Type B pancreatic cell (in vitro differentiated cells): ENCODE measurements at regions not wholly inside any gene's neighbourhood (a gene's known extent, or its start where the extent isn't known, plus 50 kb on each side); places are given as distances from the start of the nearest gene placed in this dataset.

Experiments
- DNase-seq: peaks from one replicate; pipeline ENCODE4 v3.0.0; 2021; ENCODE audit warnings: mixed read lengths; ENCODE audit not compliant: unreplicated experiment; ENCODE audit errors: extremely low spot score
- H3K27ac Mint-ChIP-seq: 2 replicates; pipeline ENCODE4 v1.8.0; 2021; ENCODE audit warnings: mild to moderate bottlenecking, mixed read lengths
- H3K27me3 Mint-ChIP-seq: 2 replicates; pipeline ENCODE4 v1.8.0; 2021; ENCODE audit warnings: mixed read lengths
- H3K36me3 Mint-ChIP-seq: 2 replicates; pipeline ENCODE4 v1.8.0; 2021; ENCODE audit warnings: mixed read lengths
- H3K4me1 Mint-ChIP-seq: one replicate; pipeline ENCODE4 v1.8.0; 2021; ENCODE audit warnings: mixed read lengths; ENCODE audit not compliant: unreplicated experiment
- H3K4me3 Mint-ChIP-seq: 2 replicates; pipeline ENCODE4 v1.8.0; 2021; ENCODE audit warnings: mild to moderate bottlenecking, mixed read lengths
- H3K9me3 Mint-ChIP-seq: 2 replicates; pipeline ENCODE4 v1.8.0; 2021; ENCODE audit warnings: mixed read lengths
- TF ChIP-seq, protein P1 (sequence below): fragments of 200-600 bp; sonication (generic); conservative IDR thresholded peaks from 2 replicates; pipeline ENCODE4 v1.5.0; 2021; ENCODE audit warnings: antibody characterized with exemption, mild to moderate bottlenecking

DNA sequence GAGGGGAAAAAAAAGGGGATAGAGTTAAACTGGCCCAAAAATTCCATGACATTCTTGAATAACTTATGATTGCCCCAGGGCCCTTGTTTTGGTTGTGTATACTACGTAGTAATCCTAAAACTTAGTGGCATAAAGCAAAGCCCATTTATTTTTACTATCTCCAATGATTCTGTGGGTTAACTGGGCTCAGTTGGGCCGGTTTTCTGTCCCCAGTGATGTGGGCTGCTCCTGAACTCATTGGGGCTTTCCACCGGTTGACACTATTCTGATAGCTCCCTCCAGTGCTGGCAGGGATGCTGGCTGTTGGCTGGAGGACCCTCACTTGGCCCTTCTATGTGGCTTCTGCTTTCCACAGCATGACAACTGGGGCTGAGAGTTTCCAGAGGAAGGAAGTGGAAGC, 60.0 kb upstream of the TGIF1 start:
- Mint-ChIP-seq H3K27ac (no peak overlapping the region), H3K4me3 (no peak overlapping the region), H3K27me3 (no peaks in the 10 kb centered on the region), H3K36me3 (no peaks in the 10 kb centered on the region), H3K9me3 (no peaks in the 10 kb centered on the region), H3K4me1 (no peaks in the 10 kb centered on the region)
- TF ChIP-seq, protein P1, sequence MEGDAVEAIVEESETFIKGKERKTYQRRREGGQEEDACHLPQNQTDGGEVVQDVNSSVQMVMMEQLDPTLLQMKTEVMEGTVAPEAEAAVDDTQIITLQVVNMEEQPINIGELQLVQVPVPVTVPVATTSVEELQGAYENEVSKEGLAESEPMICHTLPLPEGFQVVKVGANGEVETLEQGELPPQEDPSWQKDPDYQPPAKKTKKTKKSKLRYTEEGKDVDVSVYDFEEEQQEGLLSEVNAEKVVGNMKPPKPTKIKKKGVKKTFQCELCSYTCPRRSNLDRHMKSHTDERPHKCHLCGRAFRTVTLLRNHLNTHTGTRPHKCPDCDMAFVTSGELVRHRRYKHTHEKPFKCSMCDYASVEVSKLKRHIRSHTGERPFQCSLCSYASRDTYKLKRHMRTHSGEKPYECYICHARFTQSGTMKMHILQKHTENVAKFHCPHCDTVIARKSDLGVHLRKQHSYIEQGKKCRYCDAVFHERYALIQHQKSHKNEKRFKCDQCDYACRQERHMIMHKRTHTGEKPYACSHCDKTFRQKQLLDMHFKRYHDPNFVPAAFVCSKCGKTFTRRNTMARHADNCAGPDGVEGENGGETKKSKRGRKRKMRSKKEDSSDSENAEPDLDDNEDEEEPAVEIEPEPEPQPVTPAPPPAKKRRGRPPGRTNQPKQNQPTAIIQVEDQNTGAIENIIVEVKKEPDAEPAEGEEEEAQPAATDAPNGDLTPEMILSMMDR: no peak
- no peak for DNase-seq

DNA sequence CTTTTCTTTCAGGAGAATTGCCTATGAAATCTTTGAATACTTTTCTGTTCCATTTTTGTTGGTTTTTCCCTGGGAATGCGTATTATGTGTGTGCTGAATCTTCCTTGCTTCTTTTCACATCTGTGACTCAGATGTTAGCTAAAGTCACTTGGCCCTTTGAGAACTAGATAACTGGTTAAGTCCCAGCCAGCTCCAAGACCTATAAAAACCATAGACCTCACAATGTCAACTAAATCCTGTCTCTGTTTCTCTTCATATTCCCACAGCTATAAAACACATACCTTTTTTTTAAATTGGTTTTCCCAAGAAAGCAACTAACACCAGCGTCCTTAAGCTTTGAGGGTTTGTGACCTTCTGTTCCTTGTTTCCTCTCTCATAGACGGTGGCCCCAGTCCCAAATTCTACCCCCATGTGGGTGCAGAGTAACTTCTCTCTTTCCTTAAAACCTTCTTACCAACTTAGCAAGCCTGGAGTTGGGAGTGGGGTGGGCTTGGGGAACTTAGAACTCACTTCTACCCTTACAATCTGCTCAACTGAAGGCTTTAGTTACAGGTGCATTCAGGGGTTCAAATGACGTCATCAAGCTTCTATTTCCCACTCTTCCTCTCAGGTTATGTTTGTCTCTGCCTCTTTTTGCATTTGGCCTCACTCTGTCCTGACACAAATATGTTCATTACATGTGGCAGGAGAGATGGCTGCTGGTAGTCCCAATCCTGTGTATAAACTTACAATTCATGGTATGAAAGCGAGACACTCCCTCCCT, 58.1 kb upstream of the TGIF1 start:
- Mint-ChIP-seq H3K27ac (no peak overlapping the region), H3K9me3 (no peaks in the 10 kb centered on the region), H3K4me1 (no peaks in the 10 kb centered on the region), H3K4me3 (no peak overlapping the region), H3K27me3 (no peaks in the 10 kb centered on the region), H3K36me3 (no peaks in the 10 kb centered on the region)
- no peak for DNase-seq
- TF ChIP-seq, protein P1: no peak

DNA sequence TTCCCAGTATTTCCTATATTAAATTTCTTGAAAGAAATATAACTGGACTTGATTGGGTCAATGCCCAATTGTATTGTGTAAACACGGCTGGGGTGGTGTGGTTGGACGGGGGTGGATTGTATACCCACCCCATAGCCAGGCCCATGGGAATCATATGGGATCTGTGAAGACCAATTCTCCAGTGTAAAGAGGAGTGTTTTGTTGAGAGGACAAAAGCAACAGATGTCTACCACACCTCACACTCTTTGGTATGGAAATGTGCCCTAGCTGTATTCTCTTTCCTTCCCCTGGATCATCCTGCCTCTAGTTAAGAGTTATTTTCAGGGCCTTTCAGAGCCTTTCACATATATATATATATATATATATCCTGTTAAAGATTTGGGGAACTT, 57.5 kb upstream of the TGIF1 start:
- Mint-ChIP-seq H3K4me1 (peaks cover 4% of the 10 kb centered on the region), H3K27me3 (no peaks in the 10 kb centered on the region), H3K4me3 (no peak overlapping the region), H3K36me3 (no peaks in the 10 kb centered on the region), H3K9me3 (no peaks in the 10 kb centered on the region), H3K27ac (no peak overlapping the region)
- no peak for DNase-seq
- TF ChIP-seq, protein P1: no peak

DNA sequence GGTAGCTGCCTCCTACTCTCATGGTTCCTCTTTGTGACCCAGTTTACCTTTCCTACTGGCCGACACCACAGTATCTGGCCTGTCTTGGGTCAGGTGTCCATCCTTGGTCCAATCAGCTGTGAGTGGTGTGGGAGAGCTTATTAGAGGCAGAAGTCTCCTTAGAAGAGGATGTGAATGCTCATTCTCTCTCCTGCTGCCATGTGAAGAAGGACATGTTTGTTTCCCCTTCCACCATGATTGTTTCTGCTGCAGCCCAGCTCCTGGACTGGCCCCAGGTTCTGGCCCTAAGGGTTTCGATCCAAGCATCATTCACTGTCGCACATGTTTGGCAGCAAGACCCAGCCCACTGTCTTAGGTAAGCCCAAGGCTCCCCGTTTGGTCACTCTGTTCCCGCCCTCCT, 55.3 kb upstream of the TGIF1 start:
- Mint-ChIP-seq H3K27ac (no peak overlapping the region), H3K27me3 (no peaks in the 10 kb centered on the region), H3K36me3 (no peaks in the 10 kb centered on the region), H3K9me3 (no peaks in the 10 kb centered on the region), H3K4me3 (no peak overlapping the region), H3K4me1 (peaks cover 6% of the 10 kb centered on the region)
- DNase-seq: no peak
- TF ChIP-seq, protein P1: no peak

DNA sequence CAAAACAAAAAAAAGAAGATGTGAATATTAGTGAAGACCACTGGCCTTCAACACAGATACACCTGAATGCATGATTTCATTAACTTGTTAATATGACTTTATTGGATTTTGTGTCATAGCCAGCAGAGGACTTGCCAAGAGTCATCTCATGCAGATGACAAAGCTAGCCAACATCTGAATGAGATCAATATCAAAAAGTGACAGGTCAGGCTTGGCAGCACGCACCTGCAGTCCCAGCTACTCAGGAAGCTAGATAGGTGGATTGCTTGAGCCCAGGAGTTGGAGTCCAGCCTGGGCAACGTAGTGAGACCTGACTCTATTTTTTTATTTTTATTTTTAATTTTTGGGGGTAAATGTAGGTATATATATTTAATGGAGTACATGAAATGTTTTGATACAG, 54.5 kb upstream of the TGIF1 start:
- Mint-ChIP-seq H3K4me3 (no peak overlapping the region), H3K27ac (no peak overlapping the region), H3K27me3 (no peaks in the 10 kb centered on the region), H3K36me3 (no peaks in the 10 kb centered on the region), H3K9me3 (peaks cover 3% of the 10 kb centered on the region), H3K4me1 (peaks cover 6% of the 10 kb centered on the region)
- TF ChIP-seq, protein P1: no peak
- no peak for DNase-seq
